Common myeloid progenitor, CD34-positive (primary cell): ENCODE measurements at regions not wholly inside any gene's neighbourhood (a gene's known extent, or its start where the extent isn't known, plus 50 kb on each side); places are given as distances from the start of the nearest gene placed in this dataset.
A peak's percentile ranks its signal among the peaks of the same experiment; 100 is the strongest.

Source experiments
- CTCF ChIA-PET: fragments of 350-600 bp; sonication (Branson Sonifier 250); formaldehyde crosslinking; loops from one replicate; lab custom pipeline; 2021; ENCODE audit warnings: antibody characterized with exemption; lab: Charles Lee
- POLR2A ChIA-PET: fragments of 350-600 bp; sonication (Branson Sonifier 250); formaldehyde crosslinking; loops from one replicate; lab custom pipeline; 2021; ENCODE audit warnings: antibody characterized with exemption; lab: Charles Lee
- DNase-seq, 3 donors: peaks; one replicate each; pipeline versions ENCODE4 v3.0.0 to v3.0.0-alpha.2; 2013
- H3K27ac ChIP-seq, 2 experiments: 1 replicate in 1 of 2; 2 replicates in 1 of 2; pipeline ENCODE4 v1.7.0; 2013; ENCODE audit warnings: inconsistent platforms in 2 of 2, low read length in 2 of 2, mild to moderate bottlenecking in 2 of 2, low read depth in 1 of 2, moderate library complexity in 1 of 2; ENCODE audit not compliant: severe bottlenecking in 2 of 2, insufficient read depth in 1 of 2, poor library complexity in 1 of 2
- H3K27me3 ChIP-seq, 5 experiments: replicated peaks in 2 of 5; 1 replicate in 3 of 5; 2 replicates in 2 of 5; pipeline versions ENCODE4 v1.6.1 to v1.7.0; 2013; ENCODE audit warnings: low read length in 4 of 5, mild to moderate bottlenecking in 2 of 5, moderate library complexity in 2 of 5, inconsistent platforms in 1 of 5; ENCODE audit not compliant: insufficient read depth in 5 of 5, control insufficient read depth in 4 of 5
- H3K36me3 ChIP-seq, 4 experiments: 1 replicate in 2 of 4; 2 replicates in 2 of 4; pipeline versions ENCODE4 v1.6.1 to v1.7.0; 2013; ENCODE audit warnings: low read length in 3 of 4, control low read depth in 1 of 4, mild to moderate bottlenecking in 1 of 4; ENCODE audit not compliant: control insufficient read depth in 4 of 4, insufficient read depth in 4 of 4
- H3K4me1 ChIP-seq, 4 experiments: 1 replicate in 3 of 4; 2 replicates in 1 of 4; pipeline versions ENCODE4 v1.6.1 to v1.7.1; 2013; ENCODE audit warnings: low read length in 3 of 4, mild to moderate bottlenecking in 3 of 4, control low read depth in 1 of 4, inconsistent platforms in 1 of 4, moderate library complexity in 1 of 4; ENCODE audit not compliant: control insufficient read depth in 4 of 4, insufficient read depth in 4 of 4; ENCODE audit errors: control extremely low read depth in 1 of 4
- H3K4me3 ChIP-seq, 7 experiments: 1 replicate in 4 of 7; 2 replicates in 3 of 7; pipeline versions ENCODE4 v1.5.1 to v1.7.0; 2013; ENCODE audit warnings: mild to moderate bottlenecking in 7 of 7, low read length in 6 of 7, moderate library complexity in 6 of 7, inconsistent platforms in 2 of 7, low read depth in 2 of 7, control low read depth in 1 of 7; ENCODE audit not compliant: insufficient read depth in 4 of 7, control insufficient read depth in 1 of 7; ENCODE audit errors: extremely low read depth in 1 of 7
- H3K9me3 ChIP-seq, 5 experiments: 1 replicate in 4 of 5; 2 replicates in 1 of 5; pipeline versions ENCODE4 v1.6.1 to v1.7.1; 2013; ENCODE audit warnings: low read length in 4 of 5, mild to moderate bottlenecking in 2 of 5, inconsistent platforms in 1 of 5, low read depth in 1 of 5, moderate library complexity in 1 of 5; ENCODE audit not compliant: control insufficient read depth in 4 of 5, insufficient read depth in 2 of 5; ENCODE audit errors: control extremely low read depth in 1 of 5
- WGBS: methylation state at CpG from one replicate; pipeline ENCODE4 v1.1.5; 2013; ENCODE audit not compliant: insufficient coverage; 5-methylcytosine and 5-hydroxymethylcytosine counted together

- ChIA-PET POLR2A (no interaction called here), CTCF (no interaction called here)
- H3K36me3 ChIP-seq: no peaks in the 10 kb centered on the region
- DNase-seq: no peak
- H3K27me3 ChIP-seq: peaks cover 0 to 2% (median 0%) of the 10 kb centered on the region in 5 experiments
- H3K27ac ChIP-seq: no peak overlapping the region
- H3K4me3 ChIP-seq: no peak overlapping the region
- no peaks in the 10 kb centered on the region for H3K4me1 ChIP-seq
- WGBS: 82% methylated on average over 6 of the region's 6 CpGs
- no peaks in the 10 kb centered on the region for H3K9me3 ChIP-seq
Measured at GRCh38 chr10:69692267-69692666, 62.2 kb downstream of the FAM241B start.

GRCh38 chr10:69692891-69693290, 62.8 kb downstream of the FAM241B start:
- 100% methylated on average over 4 of the region's 6 CpGs for WGBS
- DNase-seq: no peak
- Histone ChIP-seq H3K27me3 (peaks cover 0 to 2% (median 0%) of the 10 kb centered on the region in 5 experiments), H3K36me3 (no peaks in the 10 kb centered on the region), H3K27ac (no peak overlapping the region), H3K9me3 (no peaks in the 10 kb centered on the region), H3K4me1 (no peaks in the 10 kb centered on the region), H3K4me3 (no peak overlapping the region)
- ChIA-PET CTCF (interaction anchor here (1.8 kb wide), 1 partner anchor 8 kb away, joined by 4 read pairs; no protein-coding TSS in a partner anchor), POLR2A (no interaction called here)

- H3K36me3 ChIP-seq: no peaks in the 10 kb centered on the region
- POLR2A ChIA-PET: no interaction called here
Measured at GRCh38 chr10:69693886-69694285, 63.8 kb downstream of the FAM241B start.

GRCh38 chr10:69696073-69696731, 66.2 kb downstream of the FAM241B start:
- H3K36me3 ChIP-seq: no peaks in the 10 kb centered on the region
- no peaks in the 10 kb centered on the region for H3K9me3 ChIP-seq
- no peak overlapping the region for H3K27ac ChIP-seq
- POLR2A ChIA-PET: interaction anchor here (0.6 kb wide), 1 partner anchor 16 kb away, joined by 3 read pairs; no protein-coding TSS in a partner anchor
- CTCF ChIA-PET: interaction anchor here (1.0 to 4.4 kb wide), 3 partner anchors 8 to 23 kb away, joined by 3 to 25 read pairs (median 4); no protein-coding TSS in a partner anchor
- H3K4me1 ChIP-seq: no peaks in the 10 kb centered on the region
- DNase-seq: peak; percentile 33 to 63 (median 60)
- H3K4me3 ChIP-seq: no peak overlapping the region
- peaks cover 0 to 8% (median 2%) of the 10 kb centered on the region in 5 experiments for H3K27me3 ChIP-seq
- 42% methylated on average over 5 of the region's 9 CpGs for WGBS

More at GRCh38 chr10:69693886-69694285, 63.8 kb downstream of the FAM241B start:
- Histone ChIP-seq H3K27me3 (peaks cover 0 to 2% (median 0%) of the 10 kb centered on the region in 5 experiments), H3K4me1 (no peaks in the 10 kb centered on the region), H3K4me3 (no peak overlapping the region), H3K27ac (no peak overlapping the region), H3K9me3 (no peaks in the 10 kb centered on the region)
- CTCF ChIA-PET: interaction anchor here (1.3 to 4.4 kb wide), 3 partner anchors 9 to 22 kb away, joined by 3 to 25 read pairs (median 4); no protein-coding TSS in a partner anchor
- DNase-seq: no peak

DNA sequence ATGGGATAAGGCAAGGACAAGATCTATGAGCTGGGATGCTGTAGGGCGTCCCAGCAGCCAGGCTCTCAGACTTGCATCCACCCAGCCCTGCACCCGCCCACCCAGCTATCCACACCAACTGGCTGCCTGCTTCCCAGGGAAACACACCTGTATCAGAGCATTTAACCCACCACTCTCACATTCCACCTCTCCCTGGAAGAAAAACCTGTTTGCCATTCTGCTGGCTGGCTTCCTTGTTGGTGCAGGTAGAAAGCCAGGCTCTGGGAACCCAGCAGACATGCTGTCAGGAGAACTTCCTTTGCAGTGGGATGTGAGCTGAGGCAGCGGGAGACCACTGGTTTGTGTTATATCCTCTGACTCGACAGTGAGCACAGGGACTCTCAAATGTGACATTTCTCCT, 67.0 kb downstream of the FAM241B start:
- Histone ChIP-seq H3K27me3 (peaks cover 0 to 14% (median 2%) of the 10 kb centered on the region in 5 experiments), H3K9me3 (no peaks in the 10 kb centered on the region), H3K27ac (no peak overlapping the region), H3K36me3 (no peaks in the 10 kb centered on the region), H3K4me3 (no peak overlapping the region), H3K4me1 (no peaks in the 10 kb centered on the region)
- WGBS: 77% methylated on average over 4 of the region's 4 CpGs
- DNase-seq: no peak
- CTCF ChIA-PET: interaction anchor here (1.5 to 4.4 kb wide), 2 partner anchors 19 to 24 kb away, joined by 3 to 25 read pairs; no protein-coding TSS in a partner anchor
- POLR2A ChIA-PET: no interaction called here

DNA sequence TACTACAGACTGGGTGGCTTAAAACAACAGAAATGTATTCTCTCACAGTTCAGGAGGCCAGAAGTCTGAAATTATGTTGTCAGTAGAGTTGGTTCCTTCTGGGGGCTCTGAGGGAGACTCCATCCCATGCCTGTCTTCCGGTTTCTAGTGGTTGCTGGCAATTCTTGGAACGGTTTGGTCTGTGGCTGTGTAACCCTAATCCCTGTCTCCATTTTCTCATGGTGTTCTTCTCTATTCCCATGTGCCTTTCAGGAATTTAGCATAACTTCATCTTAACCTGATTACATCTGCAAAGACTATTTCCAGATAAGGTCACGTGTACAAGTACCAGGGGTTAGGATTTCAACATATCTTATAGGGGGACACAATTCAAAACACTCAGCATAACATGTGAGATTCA, 73.2 kb downstream of the FAM241B start:
- Histone ChIP-seq H3K36me3 (no peaks in the 10 kb centered on the region), H3K4me1 (no peaks in the 10 kb centered on the region), H3K4me3 (no peak overlapping the region), H3K9me3 (peaks cover 0 to 13% (median 4%) of the 10 kb centered on the region in 5 experiments), H3K27ac (no peak overlapping the region), H3K27me3 (peaks cover 0 to 14% (median 0%) of the 10 kb centered on the region in 5 experiments)
- ChIA-PET POLR2A (interaction anchor here (0.7 kb wide), 1 partner anchor 296 kb away, joined by 3 read pairs; no protein-coding TSS in a partner anchor), CTCF (no interaction called here)
- 100% methylated on average over 2 of the region's 3 CpGs for WGBS
- DNase-seq: no peak
